Adrenal gland (tissue), 9 donors: ENCODE measurements at regions not wholly inside any gene's neighbourhood (a gene's known extent, or its start where the extent isn't known, plus 50 kb on each side); places are given as distances from the start of the nearest gene placed in this dataset.

Experiments
- DNase-seq, 7 donors: peaks; one replicate each; pipeline ENCODE4 v3.0.0-alpha.2; 2019 to 2020
- H3K27ac ChIP-seq, 5 donors: fragments of 200-600 bp; sonication (generic) in 4 of 5; 1 replicate in 3 of 5; 2 replicates in 2 of 5; pipeline versions ENCODE4 v1.5.1 to v1.8.0; 2016 to 2020; ENCODE audit warnings: mild to moderate bottlenecking in 1 of 5
- H3K27me3 ChIP-seq: fragments of 200-600 bp; 2 replicates; pipeline ENCODE4 v1.8.0; 2021
- H3K36me3 ChIP-seq, 2 donors: fragments of 200-600 bp; replicated peaks in 1 of 2; 1 replicate in 1 of 2; 2 replicates in 1 of 2; pipeline versions ENCODE4 v1.5.1 to v1.8.0; 2018 to 2022
- H3K4me1 ChIP-seq, 2 donors: fragments of 200-600 bp; replicated peaks in 1 of 2; 1 replicate in 1 of 2; 2 replicates in 1 of 2; pipeline versions ENCODE4 v1.5.1 to v1.8.0; 2018 to 2021
- H3K4me3 ChIP-seq, 4 donors: fragments of 200-600 bp; sonication (generic) in 3 of 4; one replicate each; pipeline ENCODE4 v1.5.1; 2016 to 2018
- H3K9me3 ChIP-seq, 3 donors: fragments of 200-600 bp; sonication (generic) in 1 of 3; replicated peaks in 1 of 3; 1 replicate in 2 of 3; 2 replicates in 1 of 3; pipeline versions ENCODE4 v1.5.1 to v1.8.0; 2016 to 2021
- CTCF ChIP-seq, 6 experiments: fragments of 450-650 bp in 4 of 6; fragments of 200-600 bp in 2 of 6; sonication (generic) in 1 of 6; IDR thresholded peaks; 1 replicate in 5 of 6; 2 replicates in 1 of 6; pipeline versions ENCODE4 v1.5.1 to v1.8.0; 2016 to 2021; ENCODE audit warnings: antibody characterized with exemption in 6 of 6, mild to moderate bottlenecking in 2 of 6, moderate library complexity in 1 of 6
- POLR2A ChIP-seq, 2 donors: fragments of 450-650 bp; IDR thresholded peaks; one replicate each; pipeline ENCODE4 v1.6.1; 2017; ENCODE audit warnings: antibody characterized with exemption in 2 of 2, mild to moderate bottlenecking in 2 of 2, moderate library complexity in 1 of 2
- WGBS, 4 donors: extraction: QIAGEN DNeasy Blood & Tissue Kit in 2 of 4; methylation state at CpG; one replicate each; pipeline versions ENCODE4 v1.1.5 to v1.1.7; 2013 to 2017; 5-methylcytosine and 5-hydroxymethylcytosine counted together
- intact Hi-C, 2 donors: fragments of 100-400 bp; cut with DNase I; formaldehyde crosslinking; loops; one replicate each; pipeline versions ENCODE4 v1.14.1 to v1.15.0; 2022 to 2023
- donor health status: healthy with polysubstance abuse.
- donor health status: Bipolar disorder and iron deficiency.
- donor health status: DM: yes; HTN: yes; CAD: no.
- donor health status: DM: no; HTN: no; CAD: no.
- donor health status: DM: no; HTN: no; CAD: no.

GRCh38 chr3:459311-459670 is 262.7 kb downstream of the CHL1 start:
- no peak for DNase-seq

GRCh38 chr3:461006-461405 is 264.4 kb downstream of the CHL1 start:
- Histone ChIP-seq H3K27me3 (no peaks in the 10 kb centered on the region), H3K4me3 (no peak overlapping the region), H3K4me1 (no peaks in the 10 kb centered on the region), H3K36me3 (no peaks in the 10 kb centered on the region), H3K27ac (no peak overlapping the region), H3K9me3 (no peaks in the 10 kb centered on the region)
- no peak for DNase-seq
- intact Hi-C loops = no loop called here
- no peak for TF ChIP-seq CTCF (IDR thresholded peaks at IDR 0.05)
- TF ChIP-seq POLR2A (IDR thresholded peaks at IDR 0.05) = no peak
- 90 to 96% (median 92%) methylated on average over 2 of the region's 2 CpGs for WGBS, 4 donors

More at GRCh38 chr3:459311-459670, 262.7 kb downstream of the CHL1 start:
- 58 to 63% (median 62%) methylated on average over 6 of the region's 6 CpGs for WGBS, 4 donors
- no peaks in the 10 kb centered on the region for H3K36me3 ChIP-seq
- H3K27ac ChIP-seq = no peak overlapping the region
- H3K27me3 ChIP-seq = no peaks in the 10 kb centered on the region
- no peaks in the 10 kb centered on the region for H3K4me1 ChIP-seq
- TF ChIP-seq POLR2A (IDR thresholded peaks at IDR 0.05) (no peak), CTCF (IDR thresholded peaks at IDR 0.05) (no peak)
- no peaks in the 10 kb centered on the region for H3K9me3 ChIP-seq
- intact Hi-C loops = no loop called here
- H3K4me3 ChIP-seq = no peak overlapping the region

- H3K9me3 ChIP-seq = no peaks in the 10 kb centered on the region
- H3K27me3 ChIP-seq = no peaks in the 10 kb centered on the region
- 61 to 66% (median 65%) methylated on average over 4 of the region's 4 CpGs for WGBS, 4 donors
- H3K4me1 ChIP-seq = no peaks in the 10 kb centered on the region
- TF ChIP-seq POLR2A (IDR thresholded peaks at IDR 0.05) (no peak), CTCF (IDR thresholded peaks at IDR 0.05) (no peak)
- no peaks in the 10 kb centered on the region for H3K36me3 ChIP-seq
- H3K27ac ChIP-seq = no peak overlapping the region
- DNase-seq = no peak
- intact Hi-C loops = no loop called here
- no peak overlapping the region for H3K4me3 ChIP-seq
These were observed 266.3 kb downstream of the CHL1 start for GRCh38 chr3:462851-463250.

GRCh38 chr3:463252-464192 is 267.0 kb downstream of the CHL1 start:
- no peak for DNase-seq
- Histone ChIP-seq H3K36me3 (no peaks in the 10 kb centered on the region), H3K27me3 (no peaks in the 10 kb centered on the region), H3K9me3 (no peaks in the 10 kb centered on the region), H3K4me3 (no peak overlapping the region), H3K4me1 (no peaks in the 10 kb centered on the region), H3K27ac (no peak overlapping the region)
- no peak for TF ChIP-seq POLR2A (IDR thresholded peaks at IDR 0.05)
- TF ChIP-seq CTCF (IDR thresholded peaks at IDR 0.05) = no peak
- intact Hi-C loops = no loop called here
- 60 to 75% (median 66%) methylated on average over 7 of the region's 7 CpGs for WGBS, 4 donors
